ENCODE measurements at regions not wholly inside any gene's neighbourhood (a gene's known extent, or its start where the extent isn't known, plus 50 kb on each side); places are given as distances from the start of the nearest gene placed in this dataset.

GRCh38 chr10:37576154-37576553 is 281.3 kb downstream of the ZNF248 start:
- TF ChIP-seq CTCF (IDR thresholded peaks at IDR 0.05; ENCODE audit: low read length) = no peak
- TF ChIP-seq EZH2 (optimal IDR thresholded peaks at IDR 0.05; ENCODE audit: low read depth, low read length) = no peak
- TF ChIP-seq EZH2phosphoT487 (IDR thresholded peaks at IDR 0.05; ENCODE audit: low read length) = no peak

All from MM.1S (cell line).